Hepatocyte (in vitro differentiated cells): ENCODE measurements at regions not wholly inside any gene's neighbourhood (a gene's known extent, or its start where the extent isn't known, plus 50 kb on each side); places are given as distances from the start of the nearest gene placed in this dataset.

ENCODE experiments used
- EZH2 ChIP-seq: fragments of 200-600 bp; sonication (generic); IDR thresholded peaks from 2 replicates; pipeline ENCODE4 v1.6.1; 2016; ENCODE audit warnings: antibody characterized with exemption, mild to moderate bottlenecking, borderline replicate concordance
- EZH2phosphoT487 ChIP-seq: fragments of 200-600 bp; sonication (generic); IDR thresholded peaks from one replicate; pipeline ENCODE4 v1.6.1; 2018; ENCODE audit warnings: antibody characterized with exemption, mild to moderate bottlenecking, low read depth, moderate library complexity; ENCODE audit not compliant: unreplicated experiment, severe bottlenecking
- TF ChIP-seq, protein P1 (sequence below): fragments of 200-600 bp; sonication (generic); IDR thresholded peaks from 2 replicates; pipeline ENCODE4 v1.5.1; 2016; ENCODE audit warnings: antibody characterized with exemption, mild to moderate bottlenecking; ENCODE audit not compliant: poor library complexity

- TF ChIP-seq, protein P1, sequence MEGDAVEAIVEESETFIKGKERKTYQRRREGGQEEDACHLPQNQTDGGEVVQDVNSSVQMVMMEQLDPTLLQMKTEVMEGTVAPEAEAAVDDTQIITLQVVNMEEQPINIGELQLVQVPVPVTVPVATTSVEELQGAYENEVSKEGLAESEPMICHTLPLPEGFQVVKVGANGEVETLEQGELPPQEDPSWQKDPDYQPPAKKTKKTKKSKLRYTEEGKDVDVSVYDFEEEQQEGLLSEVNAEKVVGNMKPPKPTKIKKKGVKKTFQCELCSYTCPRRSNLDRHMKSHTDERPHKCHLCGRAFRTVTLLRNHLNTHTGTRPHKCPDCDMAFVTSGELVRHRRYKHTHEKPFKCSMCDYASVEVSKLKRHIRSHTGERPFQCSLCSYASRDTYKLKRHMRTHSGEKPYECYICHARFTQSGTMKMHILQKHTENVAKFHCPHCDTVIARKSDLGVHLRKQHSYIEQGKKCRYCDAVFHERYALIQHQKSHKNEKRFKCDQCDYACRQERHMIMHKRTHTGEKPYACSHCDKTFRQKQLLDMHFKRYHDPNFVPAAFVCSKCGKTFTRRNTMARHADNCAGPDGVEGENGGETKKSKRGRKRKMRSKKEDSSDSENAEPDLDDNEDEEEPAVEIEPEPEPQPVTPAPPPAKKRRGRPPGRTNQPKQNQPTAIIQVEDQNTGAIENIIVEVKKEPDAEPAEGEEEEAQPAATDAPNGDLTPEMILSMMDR: no peak
- TF ChIP-seq EZH2: no peak
- no peak for TF ChIP-seq EZH2phosphoT487
These were observed 91.4 kb upstream of the IRS2 start for GRCh38 chr13:109877809-109878208.
